NOMO-1 treated with DMSO at 0.1 percent for 48 hours (cell line): ENCODE measurements at regions not wholly inside any gene's neighbourhood (a gene's known extent, or its start where the extent isn't known, plus 50 kb on each side); places are given as distances from the start of the nearest gene placed in this dataset.
A peak's percentile ranks its signal among the peaks of the same experiment; 100 is the strongest.

Experiments
- DNase-seq: peaks from one replicate; lab custom pipeline; 2025; ENCODE audit not compliant: unreplicated experiment; lab: John Stamatoyannopoulos, UW

DNA sequence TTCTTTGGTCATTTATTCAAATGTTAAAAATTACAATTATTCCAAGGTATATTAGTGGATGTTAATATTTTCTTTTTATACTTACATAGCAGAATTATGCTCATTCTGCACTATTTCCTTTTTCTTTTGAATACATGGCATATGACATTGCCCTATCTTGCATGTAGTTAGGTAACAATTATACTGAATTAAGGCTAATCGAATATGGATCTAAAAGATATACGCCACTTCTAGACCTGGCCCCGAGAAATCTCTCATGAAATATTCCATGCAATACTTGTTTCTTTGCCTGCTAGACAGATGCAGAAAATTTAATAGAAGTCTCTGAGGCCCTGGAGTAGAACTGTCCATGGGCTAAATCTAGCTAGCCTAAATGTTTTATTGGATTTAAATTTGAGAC lies 493.4 kb downstream of the OTOL1 start:
- DNase-seq, result no peak

GRCh38 chr3:161991901-161992540 lies 495.4 kb downstream of the OTOL1 start:
- DNase-seq, result no peak

DNA sequence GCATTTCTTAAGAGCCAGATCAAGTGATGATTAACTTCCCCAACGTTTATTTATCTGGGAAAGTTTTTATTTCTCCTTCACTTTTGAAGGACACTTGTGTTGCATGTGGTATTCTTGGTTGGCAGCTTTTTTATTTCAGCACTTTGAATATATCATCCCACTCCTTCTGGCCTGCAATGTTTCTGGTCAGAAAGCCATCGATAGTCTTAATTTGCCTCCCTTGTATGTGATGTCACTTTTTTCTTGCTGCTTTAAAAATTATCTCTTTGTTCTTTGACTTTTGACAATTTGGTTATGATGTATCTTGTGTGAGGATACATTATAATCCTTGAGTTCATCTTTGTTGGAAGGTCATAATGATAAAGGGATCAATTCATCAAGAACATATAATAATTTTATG lies 503.2 kb downstream of the OTOL1 start:
- DNase-seq, result no peak

GRCh38 chr3:162007722-162008121 lies 511.1 kb downstream of the OTOL1 start:
- DNase-seq, result no peak

DNA sequence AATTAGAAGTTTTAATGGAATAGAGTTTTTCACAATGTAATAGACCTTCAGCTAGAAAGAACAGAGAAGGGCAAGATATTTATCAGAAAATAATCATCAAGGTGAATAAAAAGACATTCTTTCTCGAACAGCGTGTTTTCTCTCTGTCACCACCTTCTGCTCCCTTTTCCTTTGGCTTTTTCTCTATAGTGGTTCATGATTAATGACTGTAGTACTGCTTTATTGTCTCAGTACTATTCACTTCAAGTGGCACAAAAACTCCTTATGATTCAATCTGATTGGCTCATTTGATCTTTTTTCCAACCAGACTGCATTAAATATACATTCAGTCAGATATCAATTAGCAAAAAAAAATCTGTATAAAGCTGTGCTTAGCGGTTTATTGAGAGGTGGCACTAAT lies 516.0 kb downstream of the OTOL1 start:
- DNase-seq, result no peak

- no peak for DNase-seq
Observed at GRCh38 chr3:162014284-162014683, 517.7 kb downstream of the OTOL1 start.

DNA sequence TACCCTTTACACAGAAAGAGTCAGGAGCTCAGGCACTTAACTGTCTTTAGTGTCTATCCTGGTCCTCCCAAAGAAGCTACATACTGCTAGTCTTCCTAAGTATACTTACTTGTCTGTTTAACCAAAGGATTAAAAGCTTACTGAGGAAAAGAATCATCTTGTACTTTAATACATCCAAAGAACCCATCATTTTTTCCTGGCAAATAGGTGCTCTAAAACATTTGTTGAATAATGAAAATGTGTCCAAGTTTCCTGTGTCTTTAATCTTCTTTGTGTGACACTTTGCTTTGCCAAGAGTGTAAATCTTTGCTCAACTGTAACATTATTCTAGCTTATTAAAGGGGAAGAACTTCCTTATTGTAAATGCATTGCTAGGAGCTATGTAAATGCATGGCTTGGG lies 519.2 kb downstream of the OTOL1 start:
- DNase-seq, result no peak

- DNase-seq, result no peak
Observed at GRCh38 chr3:162019817-162020216, 523.2 kb downstream of the OTOL1 start.

DNA sequence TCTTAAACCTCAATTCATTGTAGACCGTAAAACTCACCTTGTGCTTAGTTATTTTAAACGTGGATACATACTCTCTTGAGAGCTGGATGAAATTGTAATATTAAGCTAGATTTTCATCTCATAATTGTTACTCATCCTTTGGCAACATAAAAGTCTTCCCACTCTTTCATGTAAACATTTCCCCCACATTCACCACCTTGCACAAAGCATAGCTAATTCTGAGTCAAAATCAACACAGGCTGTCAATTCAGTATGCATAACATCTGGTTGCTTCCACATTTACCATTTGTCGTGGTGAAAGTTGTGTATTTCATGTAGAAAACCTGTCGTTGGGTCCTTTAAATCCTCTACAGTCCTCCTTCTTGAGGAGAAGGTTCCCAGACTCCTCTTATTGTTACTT lies 524.6 kb downstream of the OTOL1 start:
- DNase-seq, result no peak

- no peak for DNase-seq
Observed at GRCh38 chr3:162022911-162023310, 526.3 kb downstream of the OTOL1 start.

DNA sequence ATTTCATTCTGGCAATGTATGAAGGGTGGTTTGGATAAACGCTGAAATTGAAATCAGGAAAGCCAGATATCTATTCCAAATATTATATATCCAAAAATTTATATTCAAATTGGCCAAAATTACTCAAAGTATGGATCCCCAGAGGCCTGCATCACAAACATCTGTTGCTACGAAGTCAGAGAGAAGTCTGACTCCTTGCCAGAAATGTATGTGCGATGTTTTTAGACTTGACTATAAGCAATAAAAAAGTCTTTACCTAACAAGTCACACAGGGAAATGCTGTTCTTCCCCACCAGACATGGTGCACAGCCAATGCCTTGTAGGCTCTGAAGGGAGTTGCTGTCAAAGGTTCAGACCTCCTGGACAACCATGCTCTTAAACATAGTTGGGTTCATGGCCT lies 533.1 kb downstream of the OTOL1 start:
- no peak for DNase-seq

DNA sequence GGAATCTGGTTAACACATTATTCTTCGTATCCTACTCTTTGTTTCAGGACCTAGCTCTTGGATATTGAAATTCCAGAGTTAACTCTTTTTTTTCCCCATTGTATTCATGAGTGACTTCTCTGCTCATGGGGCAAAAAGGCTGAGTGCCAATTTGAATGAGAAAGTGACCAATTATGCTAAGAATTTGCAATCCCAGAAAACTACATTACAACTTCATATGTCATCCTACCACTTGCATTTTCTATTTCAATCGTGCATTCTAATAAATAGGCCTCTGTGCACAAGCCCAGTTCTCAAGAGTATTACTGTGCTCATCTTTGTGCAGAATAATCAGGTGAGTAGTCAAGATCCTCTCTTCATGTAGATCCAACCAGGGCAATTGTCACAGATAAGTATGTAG lies 537.8 kb downstream of the OTOL1 start:
- DNase-seq, result no peak

- DNase-seq, result no peak
Observed at GRCh38 chr3:162041622-162042021, 545.0 kb downstream of the OTOL1 start.

DNA sequence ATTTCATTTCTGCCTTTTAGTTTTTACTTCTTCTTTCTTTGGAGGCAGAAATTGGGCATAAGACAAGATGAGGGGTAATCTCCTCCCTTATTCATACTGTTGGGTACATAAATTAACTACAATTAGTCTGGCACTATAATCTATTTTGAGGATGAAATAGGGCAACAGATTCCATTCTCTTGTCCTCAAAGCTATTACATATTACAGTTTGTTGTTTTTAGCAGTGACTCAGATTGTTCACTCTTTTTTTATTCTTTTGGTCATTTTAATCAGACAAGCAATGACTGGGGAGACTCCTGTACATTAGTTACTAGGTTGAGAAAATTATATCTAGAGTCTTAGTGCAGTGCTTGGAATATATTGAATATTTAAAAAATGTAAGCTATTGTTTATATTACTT lies 556.0 kb downstream of the OTOL1 start:
- peak; percentile 32 for DNase-seq

DNA sequence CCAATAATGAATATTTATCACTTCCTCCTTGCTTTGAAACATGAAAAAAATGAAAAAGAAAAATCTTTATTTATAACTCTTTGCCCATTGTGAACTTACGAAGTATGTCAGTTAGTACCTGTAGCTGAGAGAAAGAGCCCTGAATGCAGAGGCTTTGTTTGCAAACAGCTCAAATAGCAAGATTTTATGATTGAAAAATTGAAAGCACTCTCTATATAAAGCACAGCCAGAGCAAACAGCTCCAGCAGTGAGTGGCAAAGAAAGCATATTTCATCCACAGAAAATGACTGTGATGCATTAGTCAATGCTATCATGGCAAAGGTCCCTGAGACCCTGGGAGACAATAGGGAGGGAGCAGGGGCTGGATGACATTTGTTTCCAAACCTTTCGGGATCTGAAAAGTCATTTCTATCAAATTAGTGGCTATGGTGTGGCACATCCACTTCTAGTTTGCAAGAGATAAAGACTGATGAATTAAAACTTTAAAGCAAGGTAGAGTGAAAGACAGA lies 576.1 kb downstream of the OTOL1 start:
- DNase-seq, result no peak

- DNase-seq, result no peak
Observed at GRCh38 chr3:162073422-162073975, 576.9 kb downstream of the OTOL1 start.

- no peak for DNase-seq
Observed at GRCh38 chr3:162077108-162077507, 580.5 kb downstream of the OTOL1 start.

DNA sequence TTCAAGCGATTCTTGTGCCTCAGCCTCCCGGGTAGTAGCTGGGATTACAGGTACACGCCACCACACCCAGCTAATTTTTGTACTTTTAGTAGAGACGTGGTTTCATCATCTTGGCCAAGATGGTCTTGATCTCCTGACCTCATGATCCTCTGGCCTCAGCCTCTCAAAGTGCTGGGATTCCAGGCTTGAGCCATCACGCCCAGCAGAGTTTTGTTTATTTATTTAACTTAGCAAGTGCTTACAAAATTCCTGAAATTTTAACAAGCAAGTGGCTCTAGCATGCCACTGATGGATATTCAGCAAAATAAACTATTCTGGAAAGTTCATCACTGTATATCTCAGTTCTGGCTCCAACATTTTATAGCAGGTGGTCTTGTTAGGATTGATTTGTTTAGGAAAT lies 585.9 kb downstream of the OTOL1 start:
- no peak for DNase-seq

DNA sequence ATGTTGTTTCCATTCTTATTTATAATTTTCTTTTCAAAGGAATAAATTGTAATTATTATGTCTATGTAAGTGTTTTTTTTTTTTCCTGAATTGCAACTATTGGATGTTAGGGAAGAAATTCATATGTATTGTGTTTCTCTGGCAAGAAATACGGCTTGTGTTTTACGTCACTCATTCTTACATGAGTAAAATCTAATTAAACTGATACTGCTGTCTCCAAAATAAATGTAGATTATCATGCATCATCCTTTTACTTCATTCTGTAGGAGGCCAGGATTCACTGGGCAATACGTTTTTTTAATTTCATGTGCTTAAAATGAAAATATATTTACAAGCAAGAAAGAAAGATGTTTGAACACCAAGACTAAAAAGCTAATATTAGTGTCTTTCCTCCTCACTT lies 590.8 kb downstream of the OTOL1 start:
- no peak for DNase-seq

DNA sequence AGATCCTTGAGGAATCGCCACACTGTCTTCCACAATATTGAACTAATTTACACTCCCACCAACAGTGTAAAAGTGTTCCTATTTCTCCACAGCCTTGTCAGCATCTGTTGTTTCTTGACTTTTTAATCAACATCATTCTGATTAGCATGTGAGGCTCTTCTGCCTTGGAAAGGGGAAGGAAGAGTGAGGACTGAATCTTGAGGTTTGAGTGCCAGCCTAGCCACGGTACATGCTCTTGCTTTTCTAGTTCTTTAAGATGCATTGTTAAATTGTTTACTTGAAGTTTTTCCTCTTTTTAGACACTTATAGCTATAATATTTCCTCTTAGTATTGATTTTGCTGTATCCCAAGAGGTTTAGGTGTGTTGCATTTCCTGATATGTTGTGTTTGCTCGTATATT lies 596.1 kb downstream of the OTOL1 start:
- no peak for DNase-seq

DNA sequence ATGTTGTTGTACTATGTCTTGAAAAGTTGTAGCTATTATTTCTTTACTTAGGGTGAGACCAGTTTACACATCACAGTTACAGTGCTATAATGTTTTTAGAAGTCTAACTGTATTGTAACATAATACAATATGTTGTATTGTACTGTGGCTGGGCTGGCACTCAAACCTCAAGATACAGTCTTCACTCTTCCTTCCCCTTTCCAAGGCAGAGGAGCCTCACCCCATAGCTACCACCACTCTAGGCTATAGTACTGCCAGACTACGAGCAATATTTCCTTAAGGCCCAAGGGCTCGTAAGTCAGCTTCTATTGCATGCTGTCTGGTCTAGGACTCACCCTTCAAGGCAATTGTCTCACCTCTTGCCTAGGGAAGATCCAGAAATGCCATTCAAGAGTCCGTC lies 597.7 kb downstream of the OTOL1 start:
- no peak for DNase-seq

GRCh38 chr3:162096874-162097273 lies 600.3 kb downstream of the OTOL1 start:
- no peak for DNase-seq

DNA sequence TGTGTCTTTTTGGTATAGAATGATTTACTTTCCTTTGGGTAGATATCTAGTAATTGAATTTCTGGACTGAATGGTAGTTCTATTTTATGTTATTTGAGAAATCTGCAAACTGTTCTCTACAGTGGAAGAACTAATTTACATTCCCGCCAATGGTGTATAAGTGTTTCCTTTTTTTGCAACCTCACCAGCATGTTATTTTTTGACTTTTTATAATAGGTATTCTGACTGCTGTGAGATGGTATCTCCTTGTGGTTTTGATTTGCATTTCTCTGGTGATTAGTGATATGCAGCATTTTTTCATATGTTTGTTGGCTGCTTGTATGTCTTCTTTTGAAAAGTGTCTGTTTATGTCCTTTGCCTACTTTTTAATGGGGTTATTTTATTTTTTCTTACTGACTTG lies 607.2 kb downstream of the OTOL1 start:
- DNase-seq, result no peak
